GM23338 (cell line): ENCODE measurements at regions not wholly inside any gene's neighbourhood (a gene's known extent, or its start where the extent isn't known, plus 50 kb on each side); places are given as distances from the start of the nearest gene placed in this dataset.

Experiments
- ATAC-seq: fragments of 200-7000 bp; cut with Tn5 transposase; 3 replicates; pipeline ENCODE4 v1.9.1; 2020
- DNase-seq: peaks from one replicate; pipeline ENCODE4 v3.0.0-alpha.2; 2015; ENCODE audit warnings: low spot score
- H2AFZ ChIP-seq: fragments of 200-600 bp; sonication (generic); 2 replicates; pipeline ENCODE4 v1.8.0; 2016; ENCODE audit warnings: antibody characterized with exemption, mild to moderate bottlenecking, moderate library complexity
- H3F3A ChIP-seq: fragments of 200-600 bp; sonication (generic); replicated peaks from 2 replicates; pipeline ENCODE4 v1.8.0; 2017; ENCODE audit warnings: antibody characterized with exemption, mixed run types, low read depth
- H3K27ac ChIP-seq: fragments of 200-600 bp; sonication (generic); 2 replicates; pipeline ENCODE4 v1.6.1; 2016; ENCODE audit warnings: low read depth
- H3K27me3 ChIP-seq: fragments of 200-600 bp; sonication (generic); 2 replicates; pipeline ENCODE4 v1.8.0; 2016; ENCODE audit warnings: mild to moderate bottlenecking, mixed run types, moderate library complexity; ENCODE audit not compliant: insufficient read depth
- H3K36me3 ChIP-seq: fragments of 200-600 bp; sonication (generic); 2 replicates; pipeline ENCODE4 v1.8.0; 2016; ENCODE audit warnings: mild to moderate bottlenecking; ENCODE audit not compliant: insufficient read depth
- H3K4me1 ChIP-seq: fragments of 200-600 bp; sonication (generic); 2 replicates; pipeline ENCODE4 v1.8.0; 2016; ENCODE audit warnings: mild to moderate bottlenecking, moderate library complexity; ENCODE audit not compliant: insufficient read depth
- H3K4me2 ChIP-seq: fragments of 200-600 bp; sonication (generic); 2 replicates; pipeline ENCODE4 v1.7.1; 2017; ENCODE audit warnings: mixed run types
- H3K4me3 ChIP-seq: fragments of 200-600 bp; sonication (generic); 2 replicates; pipeline ENCODE4 v1.6.1; 2016; ENCODE audit warnings: mixed run types
- H3K79me2 ChIP-seq: fragments of 200-600 bp; sonication (generic); replicated peaks from 2 replicates; pipeline ENCODE4 v1.8.0; 2017; ENCODE audit warnings: mild to moderate bottlenecking; ENCODE audit not compliant: insufficient read depth
- H3K9me2 ChIP-seq: fragments of 200-600 bp; sonication (generic); 2 replicates; pipeline ENCODE4 v1.8.0; 2017; ENCODE audit not compliant: insufficient read depth
- H4K20me1 ChIP-seq: fragments of 200-600 bp; sonication (generic); replicated peaks from 2 replicates; pipeline ENCODE4 v1.8.0; 2017; ENCODE audit warnings: mild to moderate bottlenecking; ENCODE audit not compliant: insufficient read depth
- H3K27ac Mint-ChIP-seq: 2 replicates; pipeline ENCODE4 v1.8.0; 2020; ENCODE audit warnings: inconsistent platforms, mild to moderate bottlenecking, moderate library complexity, mixed read lengths
- H3K27me3 Mint-ChIP-seq: 3 replicates; pipeline ENCODE4 v1.8.0; 2022; ENCODE audit warnings: low read depth, mild to moderate bottlenecking, moderate library complexity, mixed read lengths, inconsistent platforms; ENCODE audit not compliant: insufficient read depth, poor library complexity
- H3K36me3 Mint-ChIP-seq: 3 replicates; pipeline ENCODE4 v1.8.0; 2021; ENCODE audit warnings: low read depth, mild to moderate bottlenecking, inconsistent platforms, moderate library complexity, mixed read lengths
- H3K4me1 Mint-ChIP-seq: 3 replicates; pipeline ENCODE4 v1.8.0; 2020; ENCODE audit warnings: mild to moderate bottlenecking, inconsistent platforms, mixed read lengths
- H3K4me3 Mint-ChIP-seq: 3 replicates; pipeline ENCODE4 v1.8.0; 2021; ENCODE audit warnings: moderate library complexity, mild to moderate bottlenecking, inconsistent platforms, mixed read lengths
- H3K9me3 Mint-ChIP-seq: 3 replicates; pipeline ENCODE4 v1.8.0; 2020; ENCODE audit warnings: moderate library complexity, mild to moderate bottlenecking, inconsistent platforms, mixed read lengths
- CREB1 ChIP-seq: fragments of 250-450 bp; sonication (Bioruptor Pico); IDR thresholded peaks from 2 replicates; pipeline ENCODE4 v1.5.0; 2020; ENCODE audit warnings: low read depth, mild to moderate bottlenecking, moderate library complexity
- EZH2 ChIP-seq: fragments of 200-600 bp; sonication (generic); IDR thresholded peaks from one replicate; pipeline ENCODE4 v1.8.0; 2017; ENCODE audit warnings: antibody characterized with exemption, mild to moderate bottlenecking, low read depth; ENCODE audit not compliant: unreplicated experiment
- EZH2phosphoT487 ChIP-seq: fragments of 200-600 bp; sonication (generic); IDR thresholded peaks from one replicate; pipeline ENCODE4 v1.8.1; 2018; ENCODE audit warnings: antibody characterized with exemption; ENCODE audit not compliant: unreplicated experiment
- JUNB ChIP-seq: IDR thresholded peaks from one replicate; pipeline ENCODE4 v1.6.1; 2016; ENCODE audit warnings: antibody characterized with exemption; ENCODE audit not compliant: unreplicated experiment
- NANOG ChIP-seq: IDR thresholded peaks from 2 replicates; pipeline ENCODE4 v1.6.1; 2016; ENCODE audit warnings: antibody characterized with exemption, borderline replicate concordance
- POLR2AphosphoS5 ChIP-seq: IDR thresholded peaks from 2 replicates; pipeline ENCODE4 v1.6.1; 2016; ENCODE audit warnings: antibody characterized with exemption, low read depth
- STAT1 ChIP-seq: IDR thresholded peaks from one replicate; pipeline ENCODE4 v1.6.1; 2016; ENCODE audit warnings: antibody characterized with exemption; ENCODE audit not compliant: unreplicated experiment
- ZNF114 ChIP-seq: fragments of 250-450 bp; sonication (Bioruptor Pico); IDR thresholded peaks from 2 replicates; pipeline ENCODE4 v1.5.0; 2020; ENCODE audit warnings: mild to moderate bottlenecking, moderate library complexity
- ZNF331 ChIP-seq: fragments of 250-450 bp; sonication (Bioruptor Pico); IDR thresholded peaks from 2 replicates; pipeline ENCODE4 v1.5.0; 2020; ENCODE audit warnings: low read depth, mild to moderate bottlenecking, moderate library complexity
- TF ChIP-seq, protein P1 (sequence below): fragments of 250-450 bp; sonication (Bioruptor Pico); IDR thresholded peaks from 2 replicates; pipeline ENCODE4 v1.5.0; 2020; ENCODE audit warnings: mild to moderate bottlenecking, moderate library complexity
- TF ChIP-seq, protein P2 (sequence below): IDR thresholded peaks from 2 replicates; pipeline ENCODE4 v1.6.1; 2016; ENCODE audit warnings: antibody characterized with exemption
- TF ChIP-seq, protein P3 (sequence below), 2 experiments: fragments of 200-600 bp in 1 of 2; sonication (generic) in 1 of 2; conservative IDR thresholded peaks; 2 replicates each; pipeline versions ENCODE4 v1.5.1 to v1.6.1; 2016 to 2017; ENCODE audit warnings: antibody characterized with exemption in 2 of 2, low read depth in 2 of 2, mild to moderate bottlenecking in 2 of 2, moderate library complexity in 1 of 2
- TF ChIP-seq, protein P4 (sequence below): IDR thresholded peaks from one replicate; pipeline ENCODE4 v1.6.1; 2018; ENCODE audit warnings: antibody characterized with exemption; ENCODE audit not compliant: unreplicated experiment

DNA sequence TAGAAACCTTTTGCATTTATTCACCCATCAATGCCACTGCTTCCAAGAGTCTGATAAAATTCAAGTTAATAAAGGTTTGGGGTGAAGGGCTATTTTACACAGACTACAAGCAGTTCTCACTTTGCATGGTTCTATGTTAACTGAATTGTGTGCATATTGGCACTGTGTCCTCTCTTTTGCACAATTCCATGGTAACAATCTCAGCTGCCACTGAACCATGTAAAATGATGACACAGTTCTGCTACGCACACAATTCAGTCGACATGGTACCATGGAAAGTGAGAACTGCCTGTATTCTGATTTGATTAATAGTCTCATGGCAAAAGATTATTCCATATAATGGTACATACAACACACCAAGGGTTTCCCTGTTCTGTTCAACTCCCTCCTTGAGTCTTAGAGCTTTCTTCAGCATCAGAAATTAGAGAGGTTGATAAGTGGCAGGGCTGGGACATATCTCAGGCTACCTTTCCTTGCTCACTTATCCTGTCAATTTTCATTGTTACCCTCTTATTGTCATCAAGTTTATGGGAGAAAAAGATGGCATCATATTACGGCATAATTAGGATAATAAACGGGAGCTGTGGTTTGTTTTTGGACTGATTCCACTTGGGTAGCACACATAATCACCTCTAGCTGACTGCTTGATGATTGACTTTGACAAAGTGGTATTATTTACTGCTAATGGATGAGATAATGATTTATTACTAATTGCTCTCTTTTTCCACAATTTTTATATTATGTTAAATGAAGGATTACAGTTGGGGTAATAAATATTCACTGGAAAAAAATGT is 139.3 kb upstream of the CREB1 start:
- Histone ChIP-seq H3K79me2 (no peaks in the 10 kb centered on the region), H3K9me2 (peaks cover 10% of the 10 kb centered on the region), H3K4me2 (no peak overlapping the region), H3K4me1 (no peaks in the 10 kb centered on the region), H3K27ac (no peak overlapping the region), H3K36me3 (no peaks in the 10 kb centered on the region), H3F3A (no peaks in the 10 kb centered on the region), H4K20me1 (no peaks in the 10 kb centered on the region), H3K27me3 (no peaks in the 10 kb centered on the region), H2AFZ (no peak overlapping the region), H3K4me3 (no peak overlapping the region)
- no peak for DNase-seq
- Mint-ChIP-seq H3K27me3 (no peaks in the 10 kb centered on the region), H3K4me3 (no peak overlapping the region), H3K4me1 (no peaks in the 10 kb centered on the region; the same call in 2 of the 3 replicates), H3K27ac (no peak overlapping the region), H3K9me3 (no peaks in the 10 kb centered on the region), H3K36me3 (no peaks in the 10 kb centered on the region)
- no peak for ATAC-seq
- no peak for TF ChIP-seq NANOG
- TF ChIP-seq ZNF114: no peak
- TF ChIP-seq, protein P1, sequence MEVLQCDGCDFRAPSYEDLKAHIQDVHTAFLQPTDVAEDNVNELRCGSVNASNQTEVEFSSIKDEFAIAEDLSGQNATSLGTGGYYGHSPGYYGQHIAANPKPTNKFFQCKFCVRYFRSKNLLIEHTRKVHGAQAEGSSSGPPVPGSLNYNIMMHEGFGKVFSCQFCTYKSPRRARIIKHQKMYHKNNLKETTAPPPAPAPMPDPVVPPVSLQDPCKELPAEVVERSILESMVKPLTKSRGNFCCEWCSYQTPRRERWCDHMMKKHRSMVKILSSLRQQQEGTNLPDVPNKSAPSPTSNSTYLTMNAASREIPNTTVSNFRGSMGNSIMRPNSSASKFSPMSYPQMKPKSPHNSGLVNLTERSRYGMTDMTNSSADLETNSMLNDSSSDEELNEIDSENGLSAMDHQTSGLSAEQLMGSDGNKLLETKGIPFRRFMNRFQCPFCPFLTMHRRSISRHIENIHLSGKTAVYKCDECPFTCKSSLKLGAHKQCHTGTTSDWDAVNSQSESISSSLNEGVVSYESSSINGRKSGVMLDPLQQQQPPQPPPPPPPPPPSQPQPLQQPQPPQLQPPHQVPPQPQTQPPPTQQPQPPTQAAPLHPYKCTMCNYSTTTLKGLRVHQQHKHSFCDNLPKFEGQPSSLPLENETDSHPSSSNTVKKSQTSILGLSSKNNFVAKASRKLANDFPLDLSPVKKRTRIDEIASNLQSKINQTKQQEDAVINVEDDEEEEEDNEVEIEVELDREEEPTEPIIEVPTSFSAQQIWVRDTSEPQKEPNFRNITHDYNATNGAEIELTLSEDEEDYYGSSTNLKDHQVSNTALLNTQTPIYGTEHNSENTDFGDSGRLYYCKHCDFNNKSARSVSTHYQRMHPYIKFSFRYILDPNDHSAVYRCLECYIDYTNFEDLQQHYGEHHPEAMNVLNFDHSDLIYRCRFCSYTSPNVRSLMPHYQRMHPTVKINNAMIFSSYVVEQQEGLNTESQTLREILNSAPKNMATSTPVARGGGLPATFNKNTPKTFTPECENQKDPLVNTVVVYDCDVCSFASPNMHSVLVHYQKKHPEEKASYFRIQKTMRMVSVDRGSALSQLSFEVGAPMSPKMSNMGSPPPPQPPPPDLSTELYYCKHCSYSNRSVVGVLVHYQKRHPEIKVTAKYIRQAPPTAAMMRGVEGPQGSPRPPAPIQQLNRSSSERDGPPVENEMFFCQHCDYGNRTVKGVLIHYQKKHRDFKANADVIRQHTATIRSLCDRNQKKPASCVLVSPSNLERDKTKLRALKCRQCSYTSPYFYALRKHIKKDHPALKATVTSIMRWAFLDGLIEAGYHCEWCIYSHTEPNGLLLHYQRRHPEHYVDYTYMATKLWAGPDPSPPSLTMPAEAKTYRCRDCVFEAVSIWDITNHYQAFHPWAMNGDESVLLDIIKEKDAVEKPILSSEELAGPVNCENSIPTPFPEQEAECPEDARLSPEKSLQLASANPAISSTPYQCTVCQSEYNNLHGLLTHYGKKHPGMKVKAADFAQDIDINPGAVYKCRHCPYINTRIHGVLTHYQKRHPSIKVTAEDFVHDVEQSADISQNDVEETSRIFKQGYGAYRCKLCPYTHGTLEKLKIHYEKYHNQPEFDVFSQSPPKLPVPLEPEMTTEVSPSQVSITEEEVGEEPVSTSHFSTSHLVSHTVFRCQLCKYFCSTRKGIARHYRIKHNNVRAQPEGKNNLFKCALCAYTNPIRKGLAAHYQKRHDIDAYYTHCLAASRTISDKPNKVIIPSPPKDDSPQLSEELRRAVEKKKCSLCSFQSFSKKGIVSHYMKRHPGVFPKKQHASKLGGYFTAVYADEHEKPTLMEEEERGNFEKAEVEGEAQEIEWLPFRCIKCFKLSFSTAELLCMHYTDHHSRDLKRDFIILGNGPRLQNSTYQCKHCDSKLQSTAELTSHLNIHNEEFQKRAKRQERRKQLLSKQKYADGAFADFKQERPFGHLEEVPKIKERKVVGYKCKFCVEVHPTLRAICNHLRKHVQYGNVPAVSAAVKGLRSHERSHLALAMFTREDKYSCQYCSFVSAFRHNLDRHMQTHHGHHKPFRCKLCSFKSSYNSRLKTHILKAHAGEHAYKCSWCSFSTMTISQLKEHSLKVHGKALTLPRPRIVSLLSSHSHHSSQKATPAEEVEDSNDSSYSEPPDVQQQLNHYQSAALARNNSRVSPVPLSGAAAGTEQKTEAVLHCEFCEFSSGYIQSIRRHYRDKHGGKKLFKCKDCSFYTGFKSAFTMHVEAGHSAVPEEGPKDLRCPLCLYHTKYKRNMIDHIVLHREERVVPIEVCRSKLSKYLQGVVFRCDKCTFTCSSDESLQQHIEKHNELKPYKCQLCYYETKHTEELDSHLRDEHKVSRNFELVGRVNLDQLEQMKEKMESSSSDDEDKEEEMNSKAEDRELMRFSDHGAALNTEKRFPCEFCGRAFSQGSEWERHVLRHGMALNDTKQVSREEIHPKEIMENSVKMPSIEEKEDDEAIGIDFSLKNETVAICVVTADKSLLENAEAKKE: no peak
- no peak for TF ChIP-seq EZH2phosphoT487
- no peak for TF ChIP-seq POLR2AphosphoS5
- TF ChIP-seq CREB1 (CRISPR knock-in tag): no peak
- TF ChIP-seq EZH2: no peak
- TF ChIP-seq ZNF331 (CRISPR knock-in tag): no peak
- TF ChIP-seq JUNB: no peak
- TF ChIP-seq, protein P2, sequence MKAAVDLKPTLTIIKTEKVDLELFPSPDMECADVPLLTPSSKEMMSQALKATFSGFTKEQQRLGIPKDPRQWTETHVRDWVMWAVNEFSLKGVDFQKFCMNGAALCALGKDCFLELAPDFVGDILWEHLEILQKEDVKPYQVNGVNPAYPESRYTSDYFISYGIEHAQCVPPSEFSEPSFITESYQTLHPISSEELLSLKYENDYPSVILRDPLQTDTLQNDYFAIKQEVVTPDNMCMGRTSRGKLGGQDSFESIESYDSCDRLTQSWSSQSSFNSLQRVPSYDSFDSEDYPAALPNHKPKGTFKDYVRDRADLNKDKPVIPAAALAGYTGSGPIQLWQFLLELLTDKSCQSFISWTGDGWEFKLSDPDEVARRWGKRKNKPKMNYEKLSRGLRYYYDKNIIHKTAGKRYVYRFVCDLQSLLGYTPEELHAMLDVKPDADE: no peak
- TF ChIP-seq, protein P3, sequence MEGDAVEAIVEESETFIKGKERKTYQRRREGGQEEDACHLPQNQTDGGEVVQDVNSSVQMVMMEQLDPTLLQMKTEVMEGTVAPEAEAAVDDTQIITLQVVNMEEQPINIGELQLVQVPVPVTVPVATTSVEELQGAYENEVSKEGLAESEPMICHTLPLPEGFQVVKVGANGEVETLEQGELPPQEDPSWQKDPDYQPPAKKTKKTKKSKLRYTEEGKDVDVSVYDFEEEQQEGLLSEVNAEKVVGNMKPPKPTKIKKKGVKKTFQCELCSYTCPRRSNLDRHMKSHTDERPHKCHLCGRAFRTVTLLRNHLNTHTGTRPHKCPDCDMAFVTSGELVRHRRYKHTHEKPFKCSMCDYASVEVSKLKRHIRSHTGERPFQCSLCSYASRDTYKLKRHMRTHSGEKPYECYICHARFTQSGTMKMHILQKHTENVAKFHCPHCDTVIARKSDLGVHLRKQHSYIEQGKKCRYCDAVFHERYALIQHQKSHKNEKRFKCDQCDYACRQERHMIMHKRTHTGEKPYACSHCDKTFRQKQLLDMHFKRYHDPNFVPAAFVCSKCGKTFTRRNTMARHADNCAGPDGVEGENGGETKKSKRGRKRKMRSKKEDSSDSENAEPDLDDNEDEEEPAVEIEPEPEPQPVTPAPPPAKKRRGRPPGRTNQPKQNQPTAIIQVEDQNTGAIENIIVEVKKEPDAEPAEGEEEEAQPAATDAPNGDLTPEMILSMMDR (conservative IDR thresholded peaks at IDR 0.05; ENCODE audit: low read depth in 2 of 2): no peak
- TF ChIP-seq, protein P4, sequence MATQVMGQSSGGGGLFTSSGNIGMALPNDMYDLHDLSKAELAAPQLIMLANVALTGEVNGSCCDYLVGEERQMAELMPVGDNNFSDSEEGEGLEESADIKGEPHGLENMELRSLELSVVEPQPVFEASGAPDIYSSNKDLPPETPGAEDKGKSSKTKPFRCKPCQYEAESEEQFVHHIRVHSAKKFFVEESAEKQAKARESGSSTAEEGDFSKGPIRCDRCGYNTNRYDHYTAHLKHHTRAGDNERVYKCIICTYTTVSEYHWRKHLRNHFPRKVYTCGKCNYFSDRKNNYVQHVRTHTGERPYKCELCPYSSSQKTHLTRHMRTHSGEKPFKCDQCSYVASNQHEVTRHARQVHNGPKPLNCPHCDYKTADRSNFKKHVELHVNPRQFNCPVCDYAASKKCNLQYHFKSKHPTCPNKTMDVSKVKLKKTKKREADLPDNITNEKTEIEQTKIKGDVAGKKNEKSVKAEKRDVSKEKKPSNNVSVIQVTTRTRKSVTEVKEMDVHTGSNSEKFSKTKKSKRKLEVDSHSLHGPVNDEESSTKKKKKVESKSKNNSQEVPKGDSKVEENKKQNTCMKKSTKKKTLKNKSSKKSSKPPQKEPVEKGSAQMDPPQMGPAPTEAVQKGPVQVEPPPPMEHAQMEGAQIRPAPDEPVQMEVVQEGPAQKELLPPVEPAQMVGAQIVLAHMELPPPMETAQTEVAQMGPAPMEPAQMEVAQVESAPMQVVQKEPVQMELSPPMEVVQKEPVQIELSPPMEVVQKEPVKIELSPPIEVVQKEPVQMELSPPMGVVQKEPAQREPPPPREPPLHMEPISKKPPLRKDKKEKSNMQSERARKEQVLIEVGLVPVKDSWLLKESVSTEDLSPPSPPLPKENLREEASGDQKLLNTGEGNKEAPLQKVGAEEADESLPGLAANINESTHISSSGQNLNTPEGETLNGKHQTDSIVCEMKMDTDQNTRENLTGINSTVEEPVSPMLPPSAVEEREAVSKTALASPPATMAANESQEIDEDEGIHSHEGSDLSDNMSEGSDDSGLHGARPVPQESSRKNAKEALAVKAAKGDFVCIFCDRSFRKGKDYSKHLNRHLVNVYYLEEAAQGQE: no peak
- no peak for TF ChIP-seq STAT1
